HEK293T (cell line): ENCODE measurements at regions not wholly inside any gene's neighbourhood (a gene's known extent, or its start where the extent isn't known, plus 50 kb on each side); places are given as distances from the start of the nearest gene placed in this dataset.

Experiments
- BHLHE40 ChIP-seq: fragments of 450-650 bp; IDR thresholded peaks from 2 replicates; pipeline ENCODE4 v1.6.1; 2016; ENCODE audit warnings: mild to moderate bottlenecking, moderate library complexity, borderline replicate concordance
- CTBP1 ChIP-seq: fragments of 450-650 bp; IDR thresholded peaks from 2 replicates; pipeline ENCODE4 v1.6.1; 2016; ENCODE audit warnings: borderline replicate concordance
- ELF4 ChIP-seq: fragments of 450-650 bp; IDR thresholded peaks from 2 replicates; pipeline ENCODE4 v1.6.1; 2017; ENCODE audit warnings: antibody characterized with exemption
- FOXA1 ChIP-seq: fragments of 450-650 bp; IDR thresholded peaks from 2 replicates; pipeline ENCODE4 v1.6.1; 2016; ENCODE audit warnings: mild to moderate bottlenecking
- FOXK2 ChIP-seq: fragments of 450-650 bp; IDR thresholded peaks from 2 replicates; pipeline ENCODE4 v1.6.1; 2016; ENCODE audit warnings: mild to moderate bottlenecking
- FOXM1 ChIP-seq: fragments of 450-650 bp; IDR thresholded peaks from 2 replicates; pipeline ENCODE4 v1.6.1; 2017; ENCODE audit warnings: mild to moderate bottlenecking, borderline replicate concordance
- HDGF ChIP-seq: fragments of 450-650 bp; IDR thresholded peaks from 2 replicates; pipeline ENCODE4 v1.6.1; 2017; ENCODE audit warnings: antibody characterized with exemption, borderline replicate concordance
- LEF1 ChIP-seq: fragments of 450-650 bp; IDR thresholded peaks from 2 replicates; pipeline ENCODE4 v1.6.1; 2017; ENCODE audit warnings: mild to moderate bottlenecking, borderline replicate concordance
- NFRKB ChIP-seq: fragments of 450-650 bp; IDR thresholded peaks from 2 replicates; pipeline ENCODE4 v1.6.1; 2016; ENCODE audit warnings: mild to moderate bottlenecking, moderate library complexity
- PKNOX1 ChIP-seq: fragments of 450-650 bp; IDR thresholded peaks from 2 replicates; pipeline ENCODE4 v1.6.1; 2016
- SP1 ChIP-seq: fragments of 450-650 bp; IDR thresholded peaks from 2 replicates; pipeline ENCODE4 v1.6.1; 2017
- SUZ12 ChIP-seq: fragments of 450-650 bp; IDR thresholded peaks from 2 replicates; pipeline ENCODE4 v1.6.1; 2016; ENCODE audit warnings: mild to moderate bottlenecking
- ZNF384 ChIP-seq: fragments of 450-650 bp; IDR thresholded peaks from 2 replicates; pipeline ENCODE4 v1.6.1; 2016

- no peak for TF ChIP-seq NFRKB
- TF ChIP-seq FOXK2: no peak
- TF ChIP-seq FOXM1: no peak
- TF ChIP-seq ELF4: no peak
- TF ChIP-seq LEF1: no peak
- TF ChIP-seq ZNF384: no peak
- TF ChIP-seq PKNOX1: no peak
- TF ChIP-seq FOXA1: no peak
- no peak for TF ChIP-seq BHLHE40
- no peak for TF ChIP-seq HDGF
- TF ChIP-seq SP1: no peak
- no peak for TF ChIP-seq SUZ12
- TF ChIP-seq CTBP1: no peak
Measured at GRCh38 chr17:27087935-27088766, 205.8 kb upstream of the WSB1 start.
